Activated CD8-positive, alpha-beta T cell treated with anti-CD3 and anti-CD28 coated beads for 36 hours (primary cell): ENCODE measurements at regions not wholly inside any gene's neighbourhood (a gene's known extent, or its start where the extent isn't known, plus 50 kb on each side); places are given as distances from the start of the nearest gene placed in this dataset.

ENCODE experiments used
- ATAC-seq: fragments of 200-7000 bp; cut with Tn5 transposase; one replicate; pipeline ENCODE4 v1.10.0; 2021; ENCODE audit warnings: mild to moderate bottlenecking, moderate library complexity
- CTCF ChIA-PET: fragments of 350-600 bp; sonication (Branson Sonifier 250); formaldehyde crosslinking; loops from one replicate; lab custom pipeline; 2021; ENCODE audit warnings: antibody characterized with exemption; lab: Charles Lee
- POLR2A ChIA-PET: fragments of 350-600 bp; sonication (Branson Sonifier 250); formaldehyde crosslinking; loops from one replicate; lab custom pipeline; 2021; ENCODE audit warnings: antibody characterized with exemption; lab: Charles Lee
- DNase-seq: peaks from one replicate; pipeline ENCODE4 v3.0.0-alpha.2; 2020
- H3K27ac Mint-ChIP-seq: one replicate; pipeline ENCODE4 v1.8.0; 2021; ENCODE audit warnings: mild to moderate bottlenecking, mixed read lengths
- H3K27me3 Mint-ChIP-seq: one replicate; pipeline ENCODE4 v1.8.0; 2021; ENCODE audit warnings: mixed read lengths
- H3K36me3 Mint-ChIP-seq: one replicate; pipeline ENCODE4 v1.8.0; 2021; ENCODE audit warnings: low read depth, mixed read lengths
- H3K4me1 Mint-ChIP-seq: one replicate; pipeline ENCODE4 v1.8.0; 2021; ENCODE audit warnings: low read depth, mixed read lengths
- H3K4me3 Mint-ChIP-seq: one replicate; pipeline ENCODE4 v1.8.0; 2021; ENCODE audit warnings: mild to moderate bottlenecking, moderate library complexity, mixed read lengths
- H3K9me3 Mint-ChIP-seq: one replicate; pipeline ENCODE4 v1.8.0; 2021; ENCODE audit warnings: mixed read lengths
- intact Hi-C: fragments of 100-400 bp; cut with micrococcal nuclease; formaldehyde crosslinking; loops from one replicate; pipeline ENCODE4 v1.10.0; 2022
- TF ChIP-seq, protein P1 (sequence below): fragments of 200-600 bp; IDR thresholded peaks from one replicate; pipeline ENCODE4 v1.8.0; 2022; ENCODE audit warnings: antibody characterized with exemption, mild to moderate bottlenecking

GRCh38 chr17:77718669-77718961 lies 239.9 kb upstream of the TNRC6C start:
- ATAC-seq (no peak), DNase-seq (no peak)
- Mint-ChIP-seq H3K27me3 (no peaks in the 10 kb centered on the region), H3K4me3 (no peak overlapping the region), H3K27ac (no peak overlapping the region), H3K4me1 (no peaks in the 10 kb centered on the region), H3K9me3 (peaks cover 8% of the 10 kb centered on the region), H3K36me3 (no peaks in the 10 kb centered on the region)
- TF ChIP-seq, protein P1, sequence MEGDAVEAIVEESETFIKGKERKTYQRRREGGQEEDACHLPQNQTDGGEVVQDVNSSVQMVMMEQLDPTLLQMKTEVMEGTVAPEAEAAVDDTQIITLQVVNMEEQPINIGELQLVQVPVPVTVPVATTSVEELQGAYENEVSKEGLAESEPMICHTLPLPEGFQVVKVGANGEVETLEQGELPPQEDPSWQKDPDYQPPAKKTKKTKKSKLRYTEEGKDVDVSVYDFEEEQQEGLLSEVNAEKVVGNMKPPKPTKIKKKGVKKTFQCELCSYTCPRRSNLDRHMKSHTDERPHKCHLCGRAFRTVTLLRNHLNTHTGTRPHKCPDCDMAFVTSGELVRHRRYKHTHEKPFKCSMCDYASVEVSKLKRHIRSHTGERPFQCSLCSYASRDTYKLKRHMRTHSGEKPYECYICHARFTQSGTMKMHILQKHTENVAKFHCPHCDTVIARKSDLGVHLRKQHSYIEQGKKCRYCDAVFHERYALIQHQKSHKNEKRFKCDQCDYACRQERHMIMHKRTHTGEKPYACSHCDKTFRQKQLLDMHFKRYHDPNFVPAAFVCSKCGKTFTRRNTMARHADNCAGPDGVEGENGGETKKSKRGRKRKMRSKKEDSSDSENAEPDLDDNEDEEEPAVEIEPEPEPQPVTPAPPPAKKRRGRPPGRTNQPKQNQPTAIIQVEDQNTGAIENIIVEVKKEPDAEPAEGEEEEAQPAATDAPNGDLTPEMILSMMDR = no peak
- POLR2A ChIA-PET = no interaction called here
- intact Hi-C loops = no loop called here
- CTCF ChIA-PET = interaction anchor here (0.9 kb wide), 1 partner anchor 9 kb away, joined by 3 read pairs; no protein-coding TSS in a partner anchor

GRCh38 chr17:77719806-77720205 lies 238.7 kb upstream of the TNRC6C start:
- intact Hi-C loops = no loop called here

GRCh38 chr17:77720946-77721845 lies 237.3 kb upstream of the TNRC6C start:
- Mint-ChIP-seq H3K4me3 (no peak overlapping the region), H3K27ac (no peak overlapping the region), H3K4me1 (no peaks in the 10 kb centered on the region), H3K36me3 (no peaks in the 10 kb centered on the region), H3K27me3 (no peaks in the 10 kb centered on the region), H3K9me3 (peaks cover 3% of the 10 kb centered on the region)
- intact Hi-C loops = no loop called here
- CTCF ChIA-PET = no interaction called here
- POLR2A ChIA-PET = no interaction called here
- TF ChIP-seq, protein P1 = no peak
- ATAC-seq (no peak), DNase-seq (no peak)

More at GRCh38 chr17:77719806-77720205, 238.7 kb upstream of the TNRC6C start:
- ATAC-seq = no peak
- no peak for DNase-seq
- Mint-ChIP-seq H3K4me1 (no peaks in the 10 kb centered on the region), H3K4me3 (no peak overlapping the region), H3K9me3 (peaks cover 3% of the 10 kb centered on the region), H3K27me3 (no peaks in the 10 kb centered on the region), H3K36me3 (no peaks in the 10 kb centered on the region), H3K27ac (no peak overlapping the region)
- POLR2A ChIA-PET = interaction anchor here (1.1 kb wide), 1 partner anchor 12 kb away, joined by 4 read pairs; no protein-coding TSS in a partner anchor
- TF ChIP-seq, protein P1 = no peak
- CTCF ChIA-PET = no interaction called here

DNA sequence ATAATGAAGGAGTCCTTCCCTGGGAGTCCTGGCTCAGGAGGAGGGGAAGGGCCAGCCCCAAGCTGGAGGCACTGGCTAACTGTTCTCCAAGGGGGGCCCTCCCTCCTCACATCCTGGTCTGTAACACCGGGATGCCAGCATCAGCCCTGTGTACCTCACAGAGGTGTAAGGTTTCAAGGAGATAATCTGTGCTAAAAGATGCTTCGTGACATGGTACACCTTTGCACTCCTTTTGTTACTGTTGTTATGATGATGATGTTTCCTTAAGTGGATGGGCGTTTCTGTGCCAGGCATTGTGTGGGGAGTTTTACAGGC lies 236.7 kb upstream of the TNRC6C start:
- Mint-ChIP-seq H3K36me3 (no peaks in the 10 kb centered on the region), H3K27me3 (no peaks in the 10 kb centered on the region), H3K4me3 (no peak overlapping the region), H3K27ac (no peak overlapping the region), H3K4me1 (no peaks in the 10 kb centered on the region), H3K9me3 (no peaks in the 10 kb centered on the region)
- POLR2A ChIA-PET = no interaction called here
- TF ChIP-seq, protein P1 = no peak
- intact Hi-C loops = no loop called here
- DNase-seq (no peak), ATAC-seq (no peak)
- CTCF ChIA-PET = no interaction called here

- ATAC-seq = no peak
- H3K9me3 Mint-ChIP-seq = no peaks in the 10 kb centered on the region
- ChIA-PET CTCF (no interaction called here), POLR2A (interaction anchor here (0.6 kb wide), 1 partner anchor 8 kb away, joined by 3 read pairs; no protein-coding TSS in a partner anchor)
- H3K4me1 Mint-ChIP-seq = no peaks in the 10 kb centered on the region
- intact Hi-C loops = no loop called here
- H3K27me3 Mint-ChIP-seq = no peaks in the 10 kb centered on the region
- DNase-seq = no peak
- H3K4me3 Mint-ChIP-seq = no peak overlapping the region
- TF ChIP-seq, protein P1 = no peak
- no peaks in the 10 kb centered on the region for H3K36me3 Mint-ChIP-seq
- H3K27ac Mint-ChIP-seq = no peak overlapping the region
Observed at GRCh38 chr17:77722366-77722765, 236.1 kb upstream of the TNRC6C start.
